CD14-positive monocyte (primary cell): ENCODE measurements at regions not wholly inside any gene's neighbourhood (a gene's known extent, or its start where the extent isn't known, plus 50 kb on each side); places are given as distances from the start of the nearest gene placed in this dataset.

Experiments used
- DNase-seq, 3 donors: peaks; one replicate each; pipeline ENCODE4 v3.0.0-alpha.2; 2011 to 2022
- H2AFZ ChIP-seq: 2 replicates; pipeline ENCODE4 v1.6.0; 2012; ENCODE audit warnings: mild to moderate bottlenecking, low read depth, low read length, inconsistent platforms; ENCODE audit not compliant: insufficient read depth, poor library complexity, severe bottlenecking
- H3K27ac ChIP-seq, 2 donors: 1 replicate in 1 of 2; 2 replicates in 1 of 2; pipeline ENCODE4 v1.5.1; 2012 to 2013; ENCODE audit warnings: low read length in 2 of 2, control low read depth in 1 of 2, inconsistent platforms in 1 of 2, low read depth in 1 of 2, mild to moderate bottlenecking in 1 of 2
- H3K27me3 ChIP-seq, 2 donors: one replicate each; pipeline versions ENCODE4 v1.6.0 to v1.6.1; 2011 to 2013; ENCODE audit warnings: low read length in 2 of 2; ENCODE audit not compliant: control insufficient read depth in 2 of 2, insufficient read depth in 2 of 2
- H3K36me3 ChIP-seq, 2 donors: replicated peaks in 1 of 2; 1 replicate in 1 of 2; 2 replicates in 1 of 2; pipeline versions ENCODE4 v1.5.1 to v1.6.1; 2012 to 2013; ENCODE audit warnings: low read length in 2 of 2, control low read depth in 1 of 2, inconsistent platforms in 1 of 2, mild to moderate bottlenecking in 1 of 2; ENCODE audit not compliant: insufficient read depth in 2 of 2, control insufficient read depth in 1 of 2
- H3K4me1 ChIP-seq, 2 donors: 1 replicate in 1 of 2; 2 replicates in 1 of 2; pipeline versions ENCODE4 v1.5.1 to v1.6.1; 2012 to 2013; ENCODE audit warnings: low read length in 2 of 2, control low read depth in 1 of 2, inconsistent platforms in 1 of 2, mild to moderate bottlenecking in 1 of 2, moderate library complexity in 1 of 2; ENCODE audit not compliant: insufficient read depth in 2 of 2, control insufficient read depth in 1 of 2
- H3K4me2 ChIP-seq: replicated peaks from 2 replicates; pipeline ENCODE3; 2012; ENCODE audit warnings: low read length, moderate library complexity, mild to moderate bottlenecking; ENCODE audit not compliant: poor library complexity, severe bottlenecking; ENCODE audit errors: extremely low read depth
- H3K4me3 ChIP-seq, 3 experiments: fragments of 200-600 bp in 1 of 3; sonication (generic) in 1 of 3; replicated peaks in 1 of 3; 1 replicate in 2 of 3; 2 replicates in 1 of 3; pipeline ENCODE4 v1.5.1; 2011 to 2013; ENCODE audit warnings: low read length in 3 of 3, mild to moderate bottlenecking in 3 of 3, control low read depth in 2 of 3, low read depth in 2 of 3, inconsistent platforms in 1 of 3, moderate library complexity in 1 of 3
- H3K79me2 ChIP-seq: 2 replicates; pipeline ENCODE4 v1.6.0; 2012; ENCODE audit warnings: mild to moderate bottlenecking, control low read depth, inconsistent platforms, low read length, moderate library complexity; ENCODE audit not compliant: insufficient read depth
- H3K9ac ChIP-seq: 2 replicates; pipeline ENCODE4 v1.6.0; 2017; ENCODE audit warnings: low read length, mild to moderate bottlenecking; ENCODE audit not compliant: insufficient read depth, poor library complexity, severe bottlenecking
- H3K9me3 ChIP-seq, 2 donors: replicated peaks in 1 of 2; 1 replicate in 1 of 2; 2 replicates in 1 of 2; pipeline versions ENCODE4 v1.5.1 to v1.6.1; 2012 to 2013; ENCODE audit warnings: low read length in 2 of 2, control low read depth in 1 of 2; ENCODE audit not compliant: control insufficient read depth in 1 of 2, insufficient read depth in 1 of 2
- H4K20me1 ChIP-seq: 2 replicates; pipeline ENCODE4 v1.6.0; 2012; ENCODE audit warnings: mild to moderate bottlenecking, low read length, control low read depth, moderate library complexity; ENCODE audit not compliant: insufficient read depth
- H3K27ac Mint-ChIP-seq, 7 donors: one replicate each; pipeline ENCODE4 v1.8.0; 2020; ENCODE audit warnings: mild to moderate bottlenecking in 7 of 7, mixed read lengths in 7 of 7, moderate library complexity in 6 of 7, inconsistent platforms in 2 of 7
- H3K27me3 Mint-ChIP-seq, 3 donors: one replicate each; pipeline ENCODE4 v1.8.0; 2021 to 2022; ENCODE audit warnings: low read depth in 3 of 3, mild to moderate bottlenecking in 3 of 3, mixed read lengths in 3 of 3, moderate library complexity in 3 of 3, inconsistent platforms in 1 of 3
- H3K36me3 Mint-ChIP-seq, 2 donors: one replicate each; pipeline ENCODE4 v1.8.0; 2020; ENCODE audit warnings: mixed read lengths in 2 of 2, inconsistent platforms in 1 of 2, mild to moderate bottlenecking in 1 of 2
- H3K4me1 Mint-ChIP-seq: one replicate; pipeline ENCODE4 v1.8.0; 2020; ENCODE audit warnings: mild to moderate bottlenecking, mixed read lengths
- H3K4me3 Mint-ChIP-seq, 2 donors: one replicate each; pipeline ENCODE4 v1.8.0; 2020; ENCODE audit warnings: mild to moderate bottlenecking in 2 of 2, mixed read lengths in 2 of 2, moderate library complexity in 1 of 2
- H3K9me3 Mint-ChIP-seq, 7 donors: one replicate each; pipeline ENCODE4 v1.8.0; 2020 to 2022; ENCODE audit warnings: mixed read lengths in 7 of 7, mild to moderate bottlenecking in 6 of 7, moderate library complexity in 6 of 7, inconsistent platforms in 2 of 7
- CTCF ChIP-seq: fragments of 200-600 bp; IDR thresholded peaks from one replicate; pipeline ENCODE4 v1.8.0; 2022; ENCODE audit warnings: antibody characterized with exemption, mild to moderate bottlenecking
- WGBS: methylation state at CpG from one replicate; pipeline ENCODE4 v1.1.5; 2013; ENCODE audit warnings: missing lambda C conversion rate; ENCODE audit not compliant: insufficient coverage; 5-methylcytosine and 5-hydroxymethylcytosine counted together
- intact Hi-C, 2 donors: fragments of 100-400 bp; cut with micrococcal nuclease; formaldehyde crosslinking; loops; one replicate each; pipeline versions ENCODE4 v1.15.0 to v1.15.1; 2023

DNA sequence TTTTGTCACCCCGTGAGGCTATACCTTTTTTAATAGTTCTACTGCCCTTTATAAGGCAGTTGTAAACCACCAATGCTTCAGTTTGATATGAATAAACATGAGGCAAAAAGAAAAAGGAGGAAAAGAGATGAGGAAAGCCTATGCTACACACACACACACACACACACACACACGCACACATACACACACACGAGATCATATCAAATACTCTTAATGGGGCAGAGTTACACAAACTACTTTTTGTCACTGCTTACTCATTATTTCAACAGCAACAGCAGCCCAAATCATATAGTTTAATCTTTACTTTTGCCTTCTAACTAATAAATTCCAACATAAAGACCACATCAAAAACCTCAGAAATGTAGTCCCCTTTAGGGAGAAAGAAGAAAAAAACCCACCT lies 116.8 kb upstream of the PAM start:
- no peak overlapping the region for H3K4me2 ChIP-seq
- Mint-ChIP-seq H3K9me3 (peaks cover 2 to 22% (median 6%) of the 10 kb centered on the region in 7 donors), H3K36me3 (no peaks in the 10 kb centered on the region), H3K27me3 (no peaks in the 10 kb centered on the region), H3K4me1 (no peaks in the 10 kb centered on the region), H3K27ac (no peak overlapping the region), H3K4me3 (no peak overlapping the region)
- no peak for DNase-seq
- WGBS, result 80% methylated on average over 1 of the region's 3 CpGs
- H3K27me3 ChIP-seq, result no peaks in the 10 kb centered on the region
- peaks cover 0 to 10% of the 10 kb centered on the region in 2 donors for H3K9me3 ChIP-seq
- H3K4me3 ChIP-seq, result no peak overlapping the region
- no peak overlapping the region for H3K27ac ChIP-seq
- no peaks in the 10 kb centered on the region for H4K20me1 ChIP-seq
- intact Hi-C loops, result no loop called here
- no peak overlapping the region for H2AFZ ChIP-seq
- H3K9ac ChIP-seq, result no peak overlapping the region
- no peak for TF ChIP-seq CTCF
- no peaks in the 10 kb centered on the region for H3K79me2 ChIP-seq
- H3K4me1 ChIP-seq, result no peaks in the 10 kb centered on the region
- no peaks in the 10 kb centered on the region for H3K36me3 ChIP-seq

GRCh38 chr5:102638912-102639652 lies 116.0 kb upstream of the PAM start:
- Mint-ChIP-seq H3K4me1 (no peaks in the 10 kb centered on the region), H3K27ac (no peak overlapping the region), H3K27me3 (no peaks in the 10 kb centered on the region), H3K9me3 (peaks cover 2 to 22% (median 6%) of the 10 kb centered on the region in 7 donors), H3K4me3 (no peak overlapping the region), H3K36me3 (no peaks in the 10 kb centered on the region)
- Histone ChIP-seq H3K27ac (no peak overlapping the region), H3K9me3 (peaks cover 0 to 10% of the 10 kb centered on the region in 2 donors), H3K27me3 (no peaks in the 10 kb centered on the region), H3K36me3 (no peaks in the 10 kb centered on the region), H3K4me2 (no peak overlapping the region), H3K4me1 (no peaks in the 10 kb centered on the region), H4K20me1 (no peaks in the 10 kb centered on the region), H3K4me3 (no peak overlapping the region), H3K9ac (no peak overlapping the region), H3K79me2 (no peaks in the 10 kb centered on the region), H2AFZ (no peak overlapping the region)
- TF ChIP-seq CTCF, result no peak
- intact Hi-C loops, result no loop called here
- no CpG with 5 or more reads among the region's 2 CpGs for WGBS
- no peak for DNase-seq
